WTC11 (cell line): ENCODE measurements at regions not wholly inside any gene's neighbourhood (a gene's known extent, or its start where the extent isn't known, plus 50 kb on each side); places are given as distances from the start of the nearest gene placed in this dataset.
A peak's percentile ranks its signal among the peaks of the same experiment; 100 is the strongest.

Experiments
- ATAC-seq: fragments of 200-7000 bp; cut with Tn5 transposase; 2 replicates; pipeline ENCODE4 v1.10.0; 2021; ENCODE audit warnings: mild to moderate bottlenecking, moderate library complexity
- CTCF ChIA-PET: fragments of 300-600 bp; sonication (Branson Sonifier 250); formaldehyde crosslinking; loops from one replicate; lab custom pipeline; 2021; ENCODE audit warnings: antibody characterized with exemption; lab: Charles Lee
- POLR2A ChIA-PET: fragments of 350-600 bp; sonication (Branson Sonifier 250); formaldehyde crosslinking; loops from one replicate; lab custom pipeline; 2021; ENCODE audit warnings: antibody characterized with exemption; lab: Charles Lee
- DNase-seq: peaks from one replicate; pipeline ENCODE4 v3.0.0; 2021; ENCODE audit warnings: low spot score
- H3K27ac Mint-ChIP-seq: 2 replicates; pipeline ENCODE4 v1.8.0; 2021; ENCODE audit warnings: mixed read lengths
- H3K27me3 Mint-ChIP-seq: 2 replicates; pipeline ENCODE4 v1.8.0; 2021; ENCODE audit warnings: low read depth, mild to moderate bottlenecking, moderate library complexity, mixed read lengths
- H3K36me3 Mint-ChIP-seq: 2 replicates; pipeline ENCODE4 v1.8.0; 2021; ENCODE audit warnings: mixed read lengths
- H3K4me1 Mint-ChIP-seq: 2 replicates; pipeline ENCODE4 v1.8.0; 2022; ENCODE audit warnings: mixed read lengths
- H3K4me3 Mint-ChIP-seq: 2 replicates; pipeline ENCODE4 v1.8.0; 2021; ENCODE audit warnings: mild to moderate bottlenecking, moderate library complexity, mixed read lengths
- H3K9me3 Mint-ChIP-seq: 2 replicates; pipeline ENCODE4 v1.8.0; 2021; ENCODE audit warnings: mixed read lengths
- ATF1 ChIP-seq: sonication (generic); formaldehyde crosslinking; IDR thresholded peaks from 2 replicates; pipeline ENCODE4 v1.8.1; 2023; ENCODE audit warnings: mild to moderate bottlenecking, moderate library complexity, missing genetic modification reagents
- CBFB ChIP-seq: sonication (generic); formaldehyde crosslinking; IDR thresholded peaks from 2 replicates; pipeline ENCODE4 v1.8.1; 2022; ENCODE audit warnings: mild to moderate bottlenecking, low read depth, missing genetic modification reagents
- CREB1 ChIP-seq: sonication (generic); formaldehyde crosslinking; IDR thresholded peaks from 2 replicates; pipeline ENCODE4 v1.8.0; 2023; ENCODE audit warnings: mild to moderate bottlenecking, missing genetic modification reagents
- E2F4 ChIP-seq: sonication (generic); formaldehyde crosslinking; IDR thresholded peaks from 2 replicates; pipeline ENCODE4 v1.8.1; 2022; ENCODE audit warnings: low read depth, mild to moderate bottlenecking, moderate library complexity, missing genetic modification reagents, borderline replicate concordance
- EMX1 ChIP-seq: fragments of 250-450 bp; sonication (Bioruptor Pico); IDR thresholded peaks from 2 replicates; pipeline ENCODE4 v1.8.0; 2021; ENCODE audit warnings: mild to moderate bottlenecking
- ETV6 ChIP-seq: sonication (generic); formaldehyde crosslinking; IDR thresholded peaks from 2 replicates; pipeline ENCODE4 v1.8.1; 2022; ENCODE audit warnings: mild to moderate bottlenecking, missing genetic modification reagents
- HMGA2 ChIP-seq: fragments of 250-450 bp; sonication (Bioruptor Pico); IDR thresholded peaks from 2 replicates; pipeline ENCODE4 v1.4.0; 2021; ENCODE audit warnings: mild to moderate bottlenecking, moderate library complexity
- JAZF1 ChIP-seq: fragments of 250-450 bp; sonication (Bioruptor Pico); IDR thresholded peaks from 2 replicates; pipeline ENCODE4 v1.9.0; 2021; ENCODE audit warnings: moderate library complexity, mild to moderate bottlenecking, inconsistent platforms
- JUN ChIP-seq: sonication (generic); formaldehyde crosslinking; IDR thresholded peaks from 2 replicates; pipeline ENCODE4 v1.8.0; 2023; ENCODE audit warnings: mild to moderate bottlenecking, missing genetic modification reagents
- MAX ChIP-seq: sonication (generic); formaldehyde crosslinking; IDR thresholded peaks from 2 replicates; pipeline ENCODE4 v1.8.0; 2022; ENCODE audit warnings: mild to moderate bottlenecking, missing genetic modification reagents
- MXD4 ChIP-seq: fragments of 250-450 bp; sonication (Bioruptor Pico); IDR thresholded peaks from 2 replicates; pipeline ENCODE4 v1.8.0; 2021; ENCODE audit warnings: mild to moderate bottlenecking, moderate library complexity, borderline replicate concordance
- NFYB ChIP-seq: sonication (generic); formaldehyde crosslinking; conservative IDR thresholded peaks from 2 replicates; pipeline ENCODE4 v1.8.0; 2022; ENCODE audit warnings: low read depth, missing genetic modification reagents
- NR1H2 ChIP-seq: sonication (generic); formaldehyde crosslinking; IDR thresholded peaks from 2 replicates; pipeline ENCODE4 v1.9.0; 2021; ENCODE audit warnings: mild to moderate bottlenecking, moderate library complexity, missing genetic modification reagents
- PRRX2 ChIP-seq: fragments of 250-450 bp; sonication (Bioruptor Pico); IDR thresholded peaks from 2 replicates; pipeline ENCODE4 v1.8.0; 2021; ENCODE audit warnings: mild to moderate bottlenecking
- RORB ChIP-seq: fragments of 250-450 bp; sonication (Bioruptor Pico); IDR thresholded peaks from 2 replicates; pipeline ENCODE4 v1.9.0; 2021; ENCODE audit warnings: mild to moderate bottlenecking
- SMAD4 ChIP-seq: sonication (generic); formaldehyde crosslinking; IDR thresholded peaks from 2 replicates; pipeline ENCODE4 v1.8.0; 2022; ENCODE audit warnings: mild to moderate bottlenecking, missing genetic modification reagents
- SP1 ChIP-seq: sonication (generic); formaldehyde crosslinking; conservative IDR thresholded peaks from 2 replicates; pipeline ENCODE4 v1.8.1; 2022; ENCODE audit warnings: missing genetic modification reagents
- TCF7 ChIP-seq: sonication (generic); formaldehyde crosslinking; IDR thresholded peaks from 2 replicates; pipeline ENCODE4 v1.8.0; 2022; ENCODE audit warnings: mild to moderate bottlenecking, low read depth, missing genetic modification reagents, moderate library complexity
- ZNF219 ChIP-seq: sonication (generic); formaldehyde crosslinking; IDR thresholded peaks from 2 replicates; pipeline ENCODE4 v1.8.0; 2023; ENCODE audit warnings: missing genetic modification reagents, mild to moderate bottlenecking, borderline replicate concordance
- ZNF232 ChIP-seq: sonication (generic); formaldehyde crosslinking; IDR thresholded peaks from 2 replicates; pipeline ENCODE4 v1.8.0; 2022; ENCODE audit warnings: mild to moderate bottlenecking, missing genetic modification reagents
- ZNF263 ChIP-seq: sonication (generic); formaldehyde crosslinking; IDR thresholded peaks from 2 replicates; pipeline ENCODE4 v1.8.1; 2022; ENCODE audit warnings: low read depth, mild to moderate bottlenecking, moderate library complexity, missing genetic modification reagents
- TF ChIP-seq, protein P1 (sequence below): sonication (generic); formaldehyde crosslinking; IDR thresholded peaks from 2 replicates; pipeline ENCODE4 v1.8.1; 2023; ENCODE audit warnings: mild to moderate bottlenecking, missing genetic modification reagents
- TF ChIP-seq, protein P2 (sequence below): sonication (generic); formaldehyde crosslinking; IDR thresholded peaks from 2 replicates; pipeline ENCODE4 v1.8.0; 2022; ENCODE audit warnings: mild to moderate bottlenecking, missing genetic modification reagents
- TF ChIP-seq, protein P3 (sequence below): fragments of 250-450 bp; sonication (Bioruptor Pico); IDR thresholded peaks from 2 replicates; pipeline ENCODE4 v1.9.0; 2021; ENCODE audit warnings: mild to moderate bottlenecking, borderline replicate concordance

GRCh38 chr18:42271647-42272414 is 316.8 kb downstream of the PIK3C3 start (continued):
- TF ChIP-seq NFYB, result no peak
- no peak for TF ChIP-seq TCF7
- TF ChIP-seq E2F4 (CRISPR knock-in tag), result no peak
- TF ChIP-seq, protein P1, sequence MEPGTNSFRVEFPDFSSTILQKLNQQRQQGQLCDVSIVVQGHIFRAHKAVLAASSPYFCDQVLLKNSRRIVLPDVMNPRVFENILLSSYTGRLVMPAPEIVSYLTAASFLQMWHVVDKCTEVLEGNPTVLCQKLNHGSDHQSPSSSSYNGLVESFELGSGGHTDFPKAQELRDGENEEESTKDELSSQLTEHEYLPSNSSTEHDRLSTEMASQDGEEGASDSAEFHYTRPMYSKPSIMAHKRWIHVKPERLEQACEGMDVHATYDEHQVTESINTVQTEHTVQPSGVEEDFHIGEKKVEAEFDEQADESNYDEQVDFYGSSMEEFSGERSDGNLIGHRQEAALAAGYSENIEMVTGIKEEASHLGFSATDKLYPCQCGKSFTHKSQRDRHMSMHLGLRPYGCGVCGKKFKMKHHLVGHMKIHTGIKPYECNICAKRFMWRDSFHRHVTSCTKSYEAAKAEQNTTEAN, result no peak
- TF ChIP-seq ATF1 (CRISPR knock-in tag), result no peak
- TF ChIP-seq NR1H2 (CRISPR knock-in tag), result no peak
- TF ChIP-seq HMGA2 (CRISPR knock-in tag), result no peak

DNA sequence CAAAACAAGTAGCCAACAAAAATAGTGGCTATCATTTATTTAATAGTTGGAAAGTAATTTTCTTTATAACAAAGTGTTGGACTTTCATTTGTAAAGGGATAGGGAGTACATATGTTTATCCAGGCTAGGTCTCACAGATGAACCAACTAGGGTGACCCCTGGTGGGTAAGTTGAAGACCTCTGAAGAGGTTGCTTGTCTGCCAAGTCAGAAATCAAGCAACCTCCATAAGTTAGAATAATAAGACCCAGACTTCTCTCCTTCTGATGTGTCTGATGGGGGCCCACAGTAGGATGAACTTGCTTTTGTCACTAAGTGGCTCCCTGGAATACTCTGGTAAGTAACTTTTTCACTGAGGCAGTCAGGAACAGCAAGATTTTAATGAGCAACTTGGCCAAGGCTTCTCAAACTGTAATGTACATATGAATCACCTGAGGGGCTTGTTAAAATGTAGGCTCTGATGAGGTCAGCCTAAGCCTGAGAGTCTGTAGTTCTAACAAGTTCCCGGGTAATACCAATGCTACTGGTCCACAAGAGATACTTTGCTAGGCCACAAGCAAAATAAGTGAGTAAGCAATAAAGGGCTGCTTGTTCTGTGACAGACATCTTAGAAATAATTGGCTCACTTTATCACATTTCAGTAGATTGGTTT is 319.6 kb downstream of the PIK3C3 start:
- CTCF ChIA-PET, result no interaction called here
- peak; percentile 88 for ATAC-seq
- Mint-ChIP-seq H3K4me1 (peaks cover 28% of the 10 kb centered on the region), H3K27me3 (no peaks in the 10 kb centered on the region), H3K9me3 (no peaks in the 10 kb centered on the region), H3K36me3 (no peaks in the 10 kb centered on the region), H3K27ac (no peak overlapping the region), H3K4me3 (no peak overlapping the region)
- no peak for DNase-seq
- TF ChIP-seq MXD4 (CRISPR knock-in tag) (no peak), ETV6 (CRISPR knock-in tag) (no peak), CBFB (CRISPR knock-in tag) (no peak), SMAD4 (CRISPR knock-in tag) (no peak), ZNF232 (CRISPR knock-in tag) (no peak), EMX1 (no peak), HMGA2 (CRISPR knock-in tag) (no peak), ZNF263 (CRISPR knock-in tag) (no peak), JUN (CRISPR knock-in tag) (no peak), MAX (CRISPR knock-in tag) (no peak), RORB (CRISPR knock-in tag) (no peak), SP1 (CRISPR knock-in tag) (no peak), JAZF1 (CRISPR knock-in tag) (no peak), PRRX2 (CRISPR knock-in tag) (no peak), ZNF219 (CRISPR knock-in tag) (no peak), CREB1 (CRISPR knock-in tag) (no peak)
- TF ChIP-seq, protein P1, result no peak
- TF ChIP-seq, protein P2, sequence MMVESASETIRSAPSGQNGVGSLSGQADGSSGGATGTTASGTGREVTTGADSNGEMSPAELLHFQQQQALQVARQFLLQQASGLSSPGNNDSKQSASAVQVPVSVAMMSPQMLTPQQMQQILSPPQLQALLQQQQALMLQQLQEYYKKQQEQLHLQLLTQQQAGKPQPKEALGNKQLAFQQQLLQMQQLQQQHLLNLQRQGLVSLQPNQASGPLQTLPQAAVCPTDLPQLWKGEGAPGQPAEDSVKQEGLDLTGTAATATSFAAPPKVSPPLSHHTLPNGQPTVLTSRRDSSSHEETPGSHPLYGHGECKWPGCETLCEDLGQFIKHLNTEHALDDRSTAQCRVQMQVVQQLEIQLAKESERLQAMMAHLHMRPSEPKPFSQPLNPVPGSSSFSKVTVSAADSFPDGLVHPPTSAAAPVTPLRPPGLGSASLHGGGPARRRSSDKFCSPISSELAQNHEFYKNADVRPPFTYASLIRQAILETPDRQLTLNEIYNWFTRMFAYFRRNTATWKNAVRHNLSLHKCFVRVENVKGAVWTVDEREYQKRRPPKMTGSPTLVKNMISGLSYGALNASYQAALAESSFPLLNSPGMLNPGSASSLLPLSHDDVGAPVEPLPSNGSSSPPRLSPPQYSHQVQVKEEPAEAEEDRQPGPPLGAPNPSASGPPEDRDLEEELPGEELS (CRISPR knock-in tag), result no peak
- TF ChIP-seq, protein P3, sequence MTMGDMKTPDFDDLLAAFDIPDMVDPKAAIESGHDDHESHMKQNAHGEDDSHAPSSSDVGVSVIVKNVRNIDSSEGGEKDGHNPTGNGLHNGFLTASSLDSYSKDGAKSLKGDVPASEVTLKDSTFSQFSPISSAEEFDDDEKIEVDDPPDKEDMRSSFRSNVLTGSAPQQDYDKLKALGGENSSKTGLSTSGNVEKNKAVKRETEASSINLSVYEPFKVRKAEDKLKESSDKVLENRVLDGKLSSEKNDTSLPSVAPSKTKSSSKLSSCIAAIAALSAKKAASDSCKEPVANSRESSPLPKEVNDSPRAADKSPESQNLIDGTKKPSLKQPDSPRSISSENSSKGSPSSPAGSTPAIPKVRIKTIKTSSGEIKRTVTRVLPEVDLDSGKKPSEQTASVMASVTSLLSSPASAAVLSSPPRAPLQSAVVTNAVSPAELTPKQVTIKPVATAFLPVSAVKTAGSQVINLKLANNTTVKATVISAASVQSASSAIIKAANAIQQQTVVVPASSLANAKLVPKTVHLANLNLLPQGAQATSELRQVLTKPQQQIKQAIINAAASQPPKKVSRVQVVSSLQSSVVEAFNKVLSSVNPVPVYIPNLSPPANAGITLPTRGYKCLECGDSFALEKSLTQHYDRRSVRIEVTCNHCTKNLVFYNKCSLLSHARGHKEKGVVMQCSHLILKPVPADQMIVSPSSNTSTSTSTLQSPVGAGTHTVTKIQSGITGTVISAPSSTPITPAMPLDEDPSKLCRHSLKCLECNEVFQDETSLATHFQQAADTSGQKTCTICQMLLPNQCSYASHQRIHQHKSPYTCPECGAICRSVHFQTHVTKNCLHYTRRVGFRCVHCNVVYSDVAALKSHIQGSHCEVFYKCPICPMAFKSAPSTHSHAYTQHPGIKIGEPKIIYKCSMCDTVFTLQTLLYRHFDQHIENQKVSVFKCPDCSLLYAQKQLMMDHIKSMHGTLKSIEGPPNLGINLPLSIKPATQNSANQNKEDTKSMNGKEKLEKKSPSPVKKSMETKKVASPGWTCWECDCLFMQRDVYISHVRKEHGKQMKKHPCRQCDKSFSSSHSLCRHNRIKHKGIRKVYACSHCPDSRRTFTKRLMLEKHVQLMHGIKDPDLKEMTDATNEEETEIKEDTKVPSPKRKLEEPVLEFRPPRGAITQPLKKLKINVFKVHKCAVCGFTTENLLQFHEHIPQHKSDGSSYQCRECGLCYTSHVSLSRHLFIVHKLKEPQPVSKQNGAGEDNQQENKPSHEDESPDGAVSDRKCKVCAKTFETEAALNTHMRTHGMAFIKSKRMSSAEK, result no peak
- POLR2A ChIA-PET, result no interaction called here
